ENCODE measurements at regions not wholly inside any gene's neighbourhood (a gene's known extent, or its start where the extent isn't known, plus 50 kb on each side); places are given as distances from the start of the nearest gene placed in this dataset.

GRCh38 chr19:5235458-5236219, 105.0 kb downstream of the PTPRS start:
- Histone ChIP-seq H3K9me3 (ENCODE audit: control insufficient read depth, low read length) (no peaks in the 10 kb centered on the region), H3K4me1 (ENCODE audit: control insufficient read depth, insufficient read depth, low read length) (no peaks in the 10 kb centered on the region), H3K4me3 (ENCODE audit: low read length) (no peak overlapping the region), H3K27ac (ENCODE audit: low read depth, low read length) (no peak overlapping the region), H3K27me3 (ENCODE audit: control insufficient read depth, insufficient read depth, low read length, poor library complexity, severe bottlenecking) (no peaks in the 10 kb centered on the region), H3K9ac (ENCODE audit: extremely low read depth, low read length, poor library complexity, severe bottlenecking) (no peak overlapping the region), H3K36me3 (ENCODE audit: control insufficient read depth, insufficient read depth, low read length) (peaks cover 35% of the 10 kb centered on the region)
- no peaks in the 10 kb centered on the region for H3K4me1 Mint-ChIP-seq
- no peak for DNase-seq
- H3K27ac Mint-ChIP-seq: no peak overlapping the region
- H3K9me3 Mint-ChIP-seq: no peaks in the 10 kb centered on the region
- H3K36me3 Mint-ChIP-seq (ENCODE audit: low read depth): peaks cover 45% of the 10 kb centered on the region
- TF ChIP-seq CTCF (conservative IDR thresholded peaks at IDR 0.05): no peak
- WGBS, 2 experiments (ENCODE audit: insufficient coverage in 1 of 2, insufficient read length in 1 of 2): 88 to 96% methylated on average over 7 to 12 of the region's 12 CpGs
- H3K4me3 Mint-ChIP-seq: no peak overlapping the region
- H3K27me3 Mint-ChIP-seq (ENCODE audit: insufficient read depth): no peaks in the 10 kb centered on the region

- Mint-ChIP-seq H3K27me3 (ENCODE audit: insufficient read depth) (no peaks in the 10 kb centered on the region), H3K36me3 (ENCODE audit: low read depth) (peaks cover 43% of the 10 kb centered on the region), H3K27ac (no peak overlapping the region), H3K4me3 (no peak overlapping the region), H3K9me3 (no peaks in the 10 kb centered on the region), H3K4me1 (no peaks in the 10 kb centered on the region)
- no peak for DNase-seq
- Histone ChIP-seq H3K9me3 (ENCODE audit: control insufficient read depth, low read length) (no peaks in the 10 kb centered on the region), H3K4me3 (ENCODE audit: low read length) (no peak overlapping the region), H3K4me1 (ENCODE audit: control insufficient read depth, insufficient read depth, low read length) (no peaks in the 10 kb centered on the region), H3K9ac (ENCODE audit: extremely low read depth, low read length, poor library complexity, severe bottlenecking) (no peak overlapping the region), H3K27ac (ENCODE audit: low read depth, low read length) (no peak overlapping the region), H3K36me3 (ENCODE audit: control insufficient read depth, insufficient read depth, low read length) (peaks cover 37% of the 10 kb centered on the region), H3K27me3 (ENCODE audit: control insufficient read depth, insufficient read depth, low read length, poor library complexity, severe bottlenecking) (no peaks in the 10 kb centered on the region)
- 95 to 97% methylated on average over 3 of the region's 3 CpGs for WGBS, 2 experiments (ENCODE audit: insufficient coverage in 1 of 2, insufficient read length in 1 of 2)
- no peak for TF ChIP-seq CTCF (conservative IDR thresholded peaks at IDR 0.05)
Observed at GRCh38 chr19:5234412-5234811, 106.2 kb downstream of the PTPRS start.

- Histone ChIP-seq H3K4me1 (ENCODE audit: control insufficient read depth, insufficient read depth, low read length) (no peaks in the 10 kb centered on the region), H3K27ac (ENCODE audit: low read depth, low read length) (no peak overlapping the region), H3K36me3 (ENCODE audit: control insufficient read depth, insufficient read depth, low read length) (peaks cover 41% of the 10 kb centered on the region), H3K27me3 (ENCODE audit: control insufficient read depth, insufficient read depth, low read length, poor library complexity, severe bottlenecking) (no peaks in the 10 kb centered on the region), H3K9me3 (ENCODE audit: control insufficient read depth, low read length) (no peaks in the 10 kb centered on the region), H3K9ac (ENCODE audit: extremely low read depth, low read length, poor library complexity, severe bottlenecking) (no peak overlapping the region), H3K4me3 (ENCODE audit: low read length) (no peak overlapping the region)
- no peak for DNase-seq
- Mint-ChIP-seq H3K9me3 (no peaks in the 10 kb centered on the region), H3K27me3 (ENCODE audit: insufficient read depth) (no peaks in the 10 kb centered on the region), H3K4me1 (no peaks in the 10 kb centered on the region), H3K27ac (no peak overlapping the region), H3K4me3 (no peak overlapping the region), H3K36me3 (ENCODE audit: low read depth) (peaks cover 42% of the 10 kb centered on the region)
- 94 to 99% methylated on average over 12 of the region's 12 CpGs for WGBS, 2 experiments (ENCODE audit: insufficient coverage in 1 of 2, insufficient read length in 1 of 2)
- no peak for TF ChIP-seq CTCF (conservative IDR thresholded peaks at IDR 0.05)
Observed at GRCh38 chr19:5232798-5233505, 107.7 kb downstream of the PTPRS start.
